WERI-Rb-1 (cell line): ENCODE measurements at regions not wholly inside any gene's neighbourhood (a gene's known extent, or its start where the extent isn't known, plus 50 kb on each side); places are given as distances from the start of the nearest gene placed in this dataset.
A peak's percentile ranks its signal among the peaks of the same experiment; 100 is the strongest.

ENCODE experiments used
- DNase-seq: peaks from one replicate; pipeline ENCODE4 v3.0.0-alpha.2; 2020
- H3K27ac ChIP-seq: fragments of 250-450 bp; sonication (Bioruptor Pico); 2 replicates; pipeline ENCODE4 v1.5.1; 2020; ENCODE audit warnings: mild to moderate bottlenecking, moderate library complexity
- H3K27me3 ChIP-seq: fragments of 250-450 bp; sonication (Bioruptor Pico); 2 replicates; pipeline ENCODE4 v1.5.1; 2021; ENCODE audit warnings: mild to moderate bottlenecking, low read depth, moderate library complexity; ENCODE audit not compliant: insufficient read depth, severe bottlenecking
- H3K36me3 ChIP-seq: fragments of 250-450 bp; sonication (Bioruptor Pico); 2 replicates; pipeline ENCODE4 v1.5.1; 2020; ENCODE audit warnings: mild to moderate bottlenecking, moderate library complexity
- H3K4me3 ChIP-seq: 2 replicates; pipeline ENCODE4 v1.5.1; 2011; ENCODE audit warnings: low read depth, mild to moderate bottlenecking, control low read depth, low read length
- H3K9me3 ChIP-seq: fragments of 250-450 bp; sonication (Bioruptor Pico); 2 replicates; pipeline ENCODE4 v1.5.1; 2021; ENCODE audit warnings: mild to moderate bottlenecking, moderate library complexity; ENCODE audit not compliant: severe bottlenecking
- TF ChIP-seq, protein P1 (sequence below): IDR thresholded peaks from 2 replicates; pipeline ENCODE4 v1.5.1; 2011; ENCODE audit warnings: low read depth, mild to moderate bottlenecking, control low read depth, inconsistent platforms, low read length

- no peak overlapping the region for H3K4me3 ChIP-seq
- H3K27ac ChIP-seq, result no peak overlapping the region
- no peaks in the 10 kb centered on the region for H3K36me3 ChIP-seq
- TF ChIP-seq, protein P1, sequence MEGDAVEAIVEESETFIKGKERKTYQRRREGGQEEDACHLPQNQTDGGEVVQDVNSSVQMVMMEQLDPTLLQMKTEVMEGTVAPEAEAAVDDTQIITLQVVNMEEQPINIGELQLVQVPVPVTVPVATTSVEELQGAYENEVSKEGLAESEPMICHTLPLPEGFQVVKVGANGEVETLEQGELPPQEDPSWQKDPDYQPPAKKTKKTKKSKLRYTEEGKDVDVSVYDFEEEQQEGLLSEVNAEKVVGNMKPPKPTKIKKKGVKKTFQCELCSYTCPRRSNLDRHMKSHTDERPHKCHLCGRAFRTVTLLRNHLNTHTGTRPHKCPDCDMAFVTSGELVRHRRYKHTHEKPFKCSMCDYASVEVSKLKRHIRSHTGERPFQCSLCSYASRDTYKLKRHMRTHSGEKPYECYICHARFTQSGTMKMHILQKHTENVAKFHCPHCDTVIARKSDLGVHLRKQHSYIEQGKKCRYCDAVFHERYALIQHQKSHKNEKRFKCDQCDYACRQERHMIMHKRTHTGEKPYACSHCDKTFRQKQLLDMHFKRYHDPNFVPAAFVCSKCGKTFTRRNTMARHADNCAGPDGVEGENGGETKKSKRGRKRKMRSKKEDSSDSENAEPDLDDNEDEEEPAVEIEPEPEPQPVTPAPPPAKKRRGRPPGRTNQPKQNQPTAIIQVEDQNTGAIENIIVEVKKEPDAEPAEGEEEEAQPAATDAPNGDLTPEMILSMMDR, result no peak
- no peaks in the 10 kb centered on the region for H3K9me3 ChIP-seq
- DNase-seq, result no peak
- H3K27me3 ChIP-seq, result no peaks in the 10 kb centered on the region
These were observed 108.0 kb upstream of the PPP1R26 start for GRCh38 chr9:135371535-135371934.

GRCh38 chr9:135372036-135372435 lies 107.5 kb upstream of the PPP1R26 start:
- no peak for DNase-seq
- TF ChIP-seq, protein P1, result no peak
- Histone ChIP-seq H3K27me3 (no peaks in the 10 kb centered on the region), H3K27ac (no peak overlapping the region), H3K36me3 (no peaks in the 10 kb centered on the region), H3K4me3 (no peak overlapping the region), H3K9me3 (no peaks in the 10 kb centered on the region)

DNA sequence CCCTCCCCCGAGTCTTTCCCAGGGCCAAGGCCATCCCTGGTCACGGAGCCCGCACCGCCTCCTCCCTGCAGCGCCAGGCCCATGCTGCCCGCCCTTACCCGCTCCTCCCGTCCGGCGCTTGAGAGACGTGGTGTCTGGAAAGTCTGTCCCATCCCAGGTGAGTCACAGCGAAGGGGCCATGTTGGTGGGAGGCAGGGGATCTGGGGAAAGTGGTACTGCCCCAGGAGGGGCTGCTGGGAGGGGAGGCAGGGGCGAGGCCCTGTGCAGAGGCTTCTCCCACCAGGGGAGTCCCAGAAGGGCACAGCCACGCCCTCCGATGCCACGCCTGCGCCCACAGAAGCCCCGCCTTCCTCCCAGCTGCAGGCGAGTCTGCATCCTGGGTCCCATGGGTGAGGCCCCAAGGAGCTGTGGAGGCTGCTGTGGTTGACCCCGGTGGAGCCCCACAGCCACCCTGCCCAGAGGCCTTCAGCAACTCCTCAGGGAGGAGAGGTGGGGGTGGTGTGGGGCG lies 107.0 kb upstream of the PPP1R26 start:
- Histone ChIP-seq H3K4me3 (no peak overlapping the region), H3K9me3 (no peaks in the 10 kb centered on the region), H3K27me3 (no peaks in the 10 kb centered on the region), H3K27ac (no peak overlapping the region), H3K36me3 (no peaks in the 10 kb centered on the region)
- no peak for DNase-seq
- TF ChIP-seq, protein P1, result no peak

DNA sequence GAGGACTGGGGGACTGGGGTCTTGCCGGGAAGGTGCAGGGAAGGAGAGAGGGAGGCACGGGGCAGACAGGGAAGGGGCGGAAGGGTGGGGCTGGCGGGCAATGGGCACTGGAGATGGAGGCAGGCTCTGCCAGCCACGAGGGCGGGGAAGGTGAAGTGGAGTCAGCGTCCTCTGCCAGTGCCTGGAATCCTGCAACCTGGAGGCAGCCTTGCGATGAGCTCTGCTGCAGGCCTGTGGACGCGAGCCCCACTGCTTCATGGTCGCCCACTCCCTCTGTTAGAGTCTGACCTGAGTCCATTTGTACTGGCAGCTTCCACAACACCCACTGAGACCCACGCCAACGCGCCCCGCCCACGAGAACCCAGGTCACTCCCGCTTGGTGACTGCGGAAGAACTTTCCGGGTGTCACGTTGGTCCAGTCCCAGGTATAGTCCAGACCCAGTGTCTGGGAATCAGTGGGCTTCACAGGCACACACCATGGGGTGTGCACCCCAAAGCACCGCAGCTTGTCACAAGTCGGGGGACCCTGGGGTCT lies 106.4 kb upstream of the PPP1R26 start:
- Histone ChIP-seq H3K4me3 (no peak overlapping the region), H3K27ac (no peak overlapping the region), H3K27me3 (no peaks in the 10 kb centered on the region), H3K9me3 (no peaks in the 10 kb centered on the region), H3K36me3 (no peaks in the 10 kb centered on the region)
- TF ChIP-seq, protein P1, result no peak
- no peak for DNase-seq

DNA sequence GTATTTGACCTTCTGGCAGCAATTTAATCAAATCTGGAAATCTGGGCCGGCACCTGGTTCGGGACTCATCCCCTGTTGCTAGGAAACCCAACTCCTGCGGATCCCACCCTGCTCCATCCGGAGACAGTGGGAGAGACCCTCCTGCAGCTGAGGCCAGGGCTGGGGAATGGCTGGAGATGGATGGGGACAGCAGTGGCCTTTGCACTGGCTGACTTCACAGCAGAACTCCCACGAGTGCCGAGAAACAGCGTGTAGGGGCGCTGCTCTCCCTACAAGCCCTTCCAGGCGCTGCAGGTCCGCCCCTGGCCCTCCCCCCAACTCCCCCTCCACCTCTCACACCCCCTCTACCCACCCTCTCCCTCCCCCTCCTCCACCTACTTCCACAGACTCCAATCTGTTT lies 105.8 kb upstream of the PPP1R26 start:
- H3K27ac ChIP-seq, result no peak overlapping the region
- TF ChIP-seq, protein P1, result no peak
- H3K9me3 ChIP-seq, result no peaks in the 10 kb centered on the region
- no peaks in the 10 kb centered on the region for H3K27me3 ChIP-seq
- H3K4me3 ChIP-seq, result no peak overlapping the region
- H3K36me3 ChIP-seq, result no peaks in the 10 kb centered on the region
- peak; percentile 36 for DNase-seq

DNA sequence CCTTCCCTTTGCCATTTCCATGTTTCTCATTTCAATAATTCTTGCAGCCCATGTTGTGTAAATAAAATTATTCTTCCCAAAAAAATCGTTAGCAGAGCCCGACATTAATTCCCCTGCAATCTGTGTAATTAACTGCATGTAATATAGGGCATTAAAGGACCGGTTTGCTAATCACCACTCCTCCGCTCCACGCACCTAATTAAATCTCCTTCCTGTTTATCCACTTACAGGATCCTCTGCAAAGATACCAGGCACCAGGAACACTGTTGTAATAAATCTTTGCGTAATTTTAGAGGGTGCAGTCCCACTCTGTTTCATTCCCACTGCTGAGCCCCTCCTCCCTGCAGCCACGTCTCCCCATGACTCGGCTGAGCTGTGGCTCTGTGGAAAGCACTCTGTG lies 105.0 kb upstream of the PPP1R26 start:
- no peak overlapping the region for H3K4me3 ChIP-seq
- TF ChIP-seq, protein P1, result no peak
- DNase-seq, result no peak
- H3K9me3 ChIP-seq, result no peaks in the 10 kb centered on the region
- no peaks in the 10 kb centered on the region for H3K36me3 ChIP-seq
- H3K27me3 ChIP-seq, result no peaks in the 10 kb centered on the region
- no peak overlapping the region for H3K27ac ChIP-seq
